Type B pancreatic cell (in vitro differentiated cells): ENCODE measurements at regions not wholly inside any gene's neighbourhood (a gene's known extent, or its start where the extent isn't known, plus 50 kb on each side); places are given as distances from the start of the nearest gene placed in this dataset.

Experiments used
- DNase-seq: peaks from one replicate; pipeline ENCODE4 v3.0.0; 2021; ENCODE audit warnings: mixed read lengths; ENCODE audit not compliant: unreplicated experiment; ENCODE audit errors: extremely low spot score
- H3K27ac Mint-ChIP-seq: 2 replicates; pipeline ENCODE4 v1.8.0; 2021; ENCODE audit warnings: mild to moderate bottlenecking, mixed read lengths
- H3K27me3 Mint-ChIP-seq: 2 replicates; pipeline ENCODE4 v1.8.0; 2021; ENCODE audit warnings: mixed read lengths
- H3K36me3 Mint-ChIP-seq: 2 replicates; pipeline ENCODE4 v1.8.0; 2021; ENCODE audit warnings: mixed read lengths
- H3K4me1 Mint-ChIP-seq: one replicate; pipeline ENCODE4 v1.8.0; 2021; ENCODE audit warnings: mixed read lengths; ENCODE audit not compliant: unreplicated experiment
- H3K4me3 Mint-ChIP-seq: 2 replicates; pipeline ENCODE4 v1.8.0; 2021; ENCODE audit warnings: mild to moderate bottlenecking, mixed read lengths
- H3K9me3 Mint-ChIP-seq: 2 replicates; pipeline ENCODE4 v1.8.0; 2021; ENCODE audit warnings: mixed read lengths
- TF ChIP-seq, protein P1 (sequence below): fragments of 200-600 bp; sonication (generic); conservative IDR thresholded peaks from 2 replicates; pipeline ENCODE4 v1.5.0; 2021; ENCODE audit warnings: antibody characterized with exemption, mild to moderate bottlenecking

DNA sequence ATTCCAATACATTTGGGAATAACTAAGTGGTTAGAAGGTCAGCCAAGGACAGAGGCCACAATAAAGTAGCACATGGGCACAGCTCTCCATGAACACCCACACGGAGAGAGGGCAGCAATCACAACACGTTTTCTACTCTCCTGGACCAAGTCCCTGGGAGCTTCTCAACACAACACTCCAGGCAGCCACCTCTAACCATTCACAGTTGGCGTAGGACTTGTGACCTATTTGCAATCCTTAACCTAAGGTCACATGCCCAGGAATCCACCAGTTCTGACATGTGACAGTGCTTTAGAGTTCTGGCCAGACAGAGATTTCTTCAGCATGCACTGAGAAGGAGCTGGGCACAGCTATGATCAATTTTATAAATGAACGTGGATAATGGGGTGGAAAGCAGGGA is 280.8 kb downstream of the SHQ1 start:
- Mint-ChIP-seq H3K27ac (peak overlapping the region; percentile 29), H3K27me3 (no peaks in the 10 kb centered on the region), H3K4me1 (peaks cover 6% of the 10 kb centered on the region), H3K4me3 (no peak overlapping the region), H3K9me3 (peaks cover 4% of the 10 kb centered on the region), H3K36me3 (no peaks in the 10 kb centered on the region)
- TF ChIP-seq, protein P1, sequence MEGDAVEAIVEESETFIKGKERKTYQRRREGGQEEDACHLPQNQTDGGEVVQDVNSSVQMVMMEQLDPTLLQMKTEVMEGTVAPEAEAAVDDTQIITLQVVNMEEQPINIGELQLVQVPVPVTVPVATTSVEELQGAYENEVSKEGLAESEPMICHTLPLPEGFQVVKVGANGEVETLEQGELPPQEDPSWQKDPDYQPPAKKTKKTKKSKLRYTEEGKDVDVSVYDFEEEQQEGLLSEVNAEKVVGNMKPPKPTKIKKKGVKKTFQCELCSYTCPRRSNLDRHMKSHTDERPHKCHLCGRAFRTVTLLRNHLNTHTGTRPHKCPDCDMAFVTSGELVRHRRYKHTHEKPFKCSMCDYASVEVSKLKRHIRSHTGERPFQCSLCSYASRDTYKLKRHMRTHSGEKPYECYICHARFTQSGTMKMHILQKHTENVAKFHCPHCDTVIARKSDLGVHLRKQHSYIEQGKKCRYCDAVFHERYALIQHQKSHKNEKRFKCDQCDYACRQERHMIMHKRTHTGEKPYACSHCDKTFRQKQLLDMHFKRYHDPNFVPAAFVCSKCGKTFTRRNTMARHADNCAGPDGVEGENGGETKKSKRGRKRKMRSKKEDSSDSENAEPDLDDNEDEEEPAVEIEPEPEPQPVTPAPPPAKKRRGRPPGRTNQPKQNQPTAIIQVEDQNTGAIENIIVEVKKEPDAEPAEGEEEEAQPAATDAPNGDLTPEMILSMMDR: no peak
- no peak for DNase-seq

DNA sequence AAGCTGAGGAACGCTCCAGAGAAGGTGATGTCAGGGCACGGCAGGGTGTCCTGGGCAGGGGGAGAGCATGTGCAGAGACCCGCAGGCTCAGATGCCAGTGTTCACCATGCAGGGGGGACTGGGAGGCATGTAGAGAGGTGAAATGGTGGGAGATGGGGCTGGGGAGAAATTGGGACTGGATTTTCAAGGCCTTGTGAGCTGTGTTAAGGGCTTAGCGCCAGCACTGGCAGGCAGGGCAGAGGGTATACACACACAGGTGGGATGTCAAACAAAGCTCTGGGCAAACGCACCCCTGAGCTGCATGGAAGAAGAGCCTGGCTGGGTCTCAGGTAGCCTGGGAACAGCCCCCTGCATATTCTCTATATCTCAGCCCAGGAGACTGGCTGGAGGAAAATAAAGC is 282.7 kb downstream of the SHQ1 start:
- peaks cover 12% of the 10 kb centered on the region for H3K4me1 Mint-ChIP-seq
- H3K9me3 Mint-ChIP-seq: peaks cover 8% of the 10 kb centered on the region
- TF ChIP-seq, protein P1: no peak
- H3K36me3 Mint-ChIP-seq: no peaks in the 10 kb centered on the region
- H3K27ac Mint-ChIP-seq: no peak overlapping the region
- no peak for DNase-seq
- no peak overlapping the region for H3K4me3 Mint-ChIP-seq
- no peaks in the 10 kb centered on the region for H3K27me3 Mint-ChIP-seq

DNA sequence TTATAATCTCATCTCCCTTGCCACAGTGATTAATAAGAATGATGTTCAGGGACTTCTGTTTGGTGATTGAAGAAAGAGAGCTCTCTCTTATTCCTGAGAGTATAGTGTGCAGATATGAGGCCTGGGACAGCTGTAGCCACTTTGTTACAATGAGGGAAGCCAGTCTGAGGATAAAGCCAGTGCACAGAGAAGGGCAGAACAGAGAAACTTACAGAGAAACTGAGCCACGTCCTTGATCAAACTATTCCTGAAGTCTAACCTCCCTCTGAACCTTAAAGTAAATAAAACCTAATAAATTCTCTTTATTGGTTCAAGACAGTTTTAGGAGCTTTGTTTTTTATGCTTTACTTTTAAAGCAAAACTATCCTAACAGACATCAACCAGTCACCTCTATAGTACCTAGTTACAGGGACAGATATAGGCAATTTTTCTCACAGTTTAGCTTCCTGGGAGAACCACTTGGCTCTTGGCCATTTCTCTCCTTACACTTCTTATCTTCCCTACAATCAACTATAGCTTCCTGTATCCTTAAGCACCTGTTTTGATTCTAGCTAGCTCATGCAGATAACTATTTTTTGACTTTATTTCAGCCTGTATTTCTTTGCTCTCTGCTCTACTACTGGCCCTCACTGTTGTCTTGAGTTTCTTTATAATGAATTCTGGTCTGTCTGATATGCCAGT is 284.4 kb downstream of the SHQ1 start:
- DNase-seq: no peak

DNA sequence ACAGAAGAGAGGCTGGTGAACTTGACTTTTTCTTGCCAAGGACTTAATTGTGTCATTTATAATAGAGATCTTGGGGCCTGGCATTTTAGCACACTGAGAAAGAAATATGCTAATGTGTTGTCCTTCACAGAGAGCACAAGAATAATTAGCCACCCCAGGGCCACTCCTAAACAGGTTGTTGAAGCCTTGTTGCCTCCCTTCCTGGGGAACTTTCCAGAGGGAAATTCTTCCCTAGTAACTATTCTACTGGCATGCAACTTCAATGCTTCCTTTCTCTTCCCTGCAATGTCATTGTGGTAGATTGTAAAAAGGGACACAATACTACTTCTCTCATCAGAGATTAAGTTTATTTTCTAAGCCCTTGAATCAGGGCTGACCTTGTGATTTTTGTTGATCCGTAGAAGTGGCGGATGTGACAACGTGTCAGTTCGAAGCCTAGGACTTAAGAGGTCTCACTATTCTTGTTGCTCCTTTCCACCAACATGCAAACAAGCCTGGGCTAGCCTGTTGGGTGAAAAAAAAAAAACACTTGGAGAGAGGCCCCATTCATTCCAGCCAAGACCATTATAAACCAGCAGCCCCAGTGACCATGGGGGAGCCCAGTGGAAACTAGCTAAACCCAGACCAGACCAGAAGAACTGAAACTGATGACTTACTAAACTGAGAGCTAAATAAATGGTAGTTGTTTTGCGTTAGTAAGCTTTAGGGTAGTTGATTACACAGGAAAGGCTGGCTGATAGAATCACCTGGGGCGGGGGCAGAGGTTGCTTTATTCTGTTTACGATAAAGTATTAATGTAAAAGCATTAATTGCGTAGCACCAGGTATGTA is 287.2 kb downstream of the SHQ1 start:
- H3K27me3 Mint-ChIP-seq: no peaks in the 10 kb centered on the region
- DNase-seq: no peak
- H3K27ac Mint-ChIP-seq: peak overlapping the region; percentile 35
- TF ChIP-seq, protein P1: no peak
- H3K4me3 Mint-ChIP-seq: no peak overlapping the region
- H3K9me3 Mint-ChIP-seq: peaks cover 30% of the 10 kb centered on the region
- peaks cover 7% of the 10 kb centered on the region for H3K4me1 Mint-ChIP-seq
- peaks cover 11% of the 10 kb centered on the region for H3K36me3 Mint-ChIP-seq

More for the DNA sequence above, 284.4 kb downstream of the SHQ1 start:
- H3K27me3 Mint-ChIP-seq: no peaks in the 10 kb centered on the region
- no peak overlapping the region for H3K4me3 Mint-ChIP-seq
- no peak overlapping the region for H3K27ac Mint-ChIP-seq
- H3K36me3 Mint-ChIP-seq: no peaks in the 10 kb centered on the region
- TF ChIP-seq, protein P1: no peak
- peaks cover 12% of the 10 kb centered on the region for H3K4me1 Mint-ChIP-seq
- H3K9me3 Mint-ChIP-seq: peaks cover 9% of the 10 kb centered on the region

DNA sequence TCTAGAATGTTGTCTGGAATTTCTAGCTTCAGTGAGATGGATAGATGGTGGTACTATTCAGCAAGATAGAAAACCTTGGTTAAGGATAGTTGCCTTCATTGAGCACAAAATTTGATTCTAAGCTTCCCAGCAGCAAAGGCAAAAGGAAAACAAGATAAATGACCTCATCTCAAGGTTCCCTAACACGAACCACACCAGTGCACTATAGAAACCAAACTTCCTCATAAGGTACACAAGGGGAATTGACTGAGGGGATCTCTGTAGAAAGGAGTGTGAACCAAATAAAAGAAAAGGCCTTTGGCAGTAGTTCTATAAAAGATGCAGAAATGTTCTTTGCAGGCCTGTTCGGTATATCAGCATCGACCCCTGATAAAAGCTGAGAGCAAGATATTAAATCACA is 288.9 kb downstream of the SHQ1 start:
- Mint-ChIP-seq H3K9me3 (peaks cover 35% of the 10 kb centered on the region), H3K36me3 (peaks cover 11% of the 10 kb centered on the region), H3K27ac (no peak overlapping the region), H3K27me3 (no peaks in the 10 kb centered on the region), H3K4me1 (peaks cover 7% of the 10 kb centered on the region), H3K4me3 (no peak overlapping the region)
- no peak for DNase-seq
- TF ChIP-seq, protein P1: no peak
